ENCODE measurements at regions not wholly inside any gene's neighbourhood (a gene's known extent, or its start where the extent isn't known, plus 50 kb on each side); places are given as distances from the start of the nearest gene placed in this dataset.

- TF ChIP-seq POLR2A (IDR thresholded peaks at IDR 0.05) (no peak), CTCF (IDR thresholded peaks at IDR 0.05) (no peak), EP300 (IDR thresholded peaks at IDR 0.05) (no peak)
These were observed 62.1 kb upstream of the CTSO start for GRCh38 chr4:156015781-156016180.
